Right lung (tissue), 2 donors: ENCODE measurements at regions not wholly inside any gene's neighbourhood (a gene's known extent, or its start where the extent isn't known, plus 50 kb on each side); places are given as distances from the start of the nearest gene placed in this dataset.

ENCODE experiments used
- DNase-seq, 2 donors: peaks; one replicate each; pipeline ENCODE4 v3.0.0-alpha.2; 2013

DNA sequence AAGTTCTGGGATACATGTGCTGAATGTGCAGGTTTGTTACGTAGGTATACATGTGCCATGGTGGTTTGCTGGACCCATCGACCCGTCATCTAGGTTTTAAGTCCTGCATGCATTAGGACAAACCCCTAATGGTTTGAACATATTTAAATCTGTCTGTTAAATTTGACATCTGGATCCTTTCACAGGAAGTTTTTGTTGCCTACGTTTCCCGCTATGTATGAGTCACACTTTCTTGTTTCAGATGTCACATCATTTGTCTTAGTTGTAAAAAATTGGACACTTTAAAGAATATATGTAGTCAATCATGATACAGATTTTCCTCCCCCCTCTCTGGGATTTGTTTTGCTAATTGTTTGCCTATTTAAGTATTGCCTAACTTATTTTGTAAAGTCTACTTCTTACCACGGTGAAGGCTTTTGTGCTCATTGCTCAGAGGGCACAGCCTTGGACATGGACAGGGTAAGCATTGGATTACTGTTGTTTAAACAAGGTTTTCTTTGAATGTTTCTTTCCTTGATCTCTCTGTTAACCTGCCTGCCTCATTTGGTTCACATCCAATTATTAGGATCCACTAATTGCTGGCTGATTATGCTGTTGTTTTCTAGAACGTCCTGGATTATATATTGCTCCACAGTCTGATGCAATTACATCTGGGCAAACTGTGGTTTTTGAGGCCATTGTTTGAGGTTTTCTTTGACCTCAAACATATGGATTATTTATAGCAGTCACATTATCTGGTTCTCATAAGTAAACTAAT, 1441.4 kb downstream of the AACS start:
- no peak for DNase-seq

DNA sequence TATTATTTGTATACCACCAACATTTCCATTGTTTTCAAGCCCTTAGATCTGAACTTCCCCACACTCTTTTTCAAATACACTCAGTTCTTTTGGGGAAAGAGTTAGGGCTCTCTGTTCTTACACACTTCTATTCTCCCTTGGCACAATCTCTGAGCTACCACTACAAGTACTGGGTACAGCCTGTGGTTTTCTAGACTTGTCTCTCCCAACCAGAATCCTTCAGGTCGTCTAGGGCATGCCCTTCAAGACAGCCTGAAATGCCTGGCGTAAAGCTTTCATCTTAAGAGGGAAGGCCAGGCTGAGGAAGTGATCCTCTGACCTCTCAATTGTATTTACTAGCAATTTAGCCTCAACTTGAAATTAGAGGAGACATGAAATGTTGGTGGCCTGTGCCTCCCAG, 1442.0 kb downstream of the AACS start:
- DNase-seq: no peak

DNA sequence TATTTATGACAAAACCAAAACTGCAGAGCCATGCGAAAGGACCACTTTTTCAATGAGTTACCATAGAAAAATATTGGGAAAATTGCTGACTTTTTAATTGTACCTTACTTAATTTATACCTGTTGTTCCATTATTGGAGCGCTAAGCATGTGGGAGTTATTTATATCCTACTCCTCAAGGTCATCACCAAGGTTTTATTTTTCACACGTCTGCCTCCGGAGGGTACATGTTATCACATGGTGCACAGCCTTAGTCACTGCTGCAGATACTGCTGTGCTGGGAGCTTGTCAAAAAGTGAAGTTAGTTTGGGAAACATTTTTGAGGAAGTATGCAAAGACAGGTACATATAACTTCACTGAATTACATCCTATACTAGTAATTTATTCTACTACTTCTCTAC, 1444.3 kb downstream of the AACS start:
- no peak for DNase-seq

DNA sequence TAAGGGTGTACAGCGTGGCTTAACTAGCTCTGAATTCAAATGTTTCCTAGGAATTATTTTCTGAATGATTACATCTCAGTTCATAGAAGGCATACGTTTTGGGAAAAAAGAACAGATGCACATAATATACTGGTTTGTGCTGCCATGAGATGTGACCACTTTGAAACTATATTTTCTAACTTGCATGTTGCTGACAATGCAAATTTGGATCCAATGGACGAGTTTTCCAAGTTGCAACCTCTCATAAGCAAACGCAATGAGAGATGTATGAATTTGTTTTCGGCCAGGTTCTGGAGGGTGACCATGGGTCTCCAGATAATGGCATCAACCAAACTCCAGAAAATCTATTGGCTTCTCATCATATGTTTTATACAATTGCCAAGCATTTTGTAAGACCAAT, 1445.4 kb downstream of the AACS start:
- no peak for DNase-seq

DNA sequence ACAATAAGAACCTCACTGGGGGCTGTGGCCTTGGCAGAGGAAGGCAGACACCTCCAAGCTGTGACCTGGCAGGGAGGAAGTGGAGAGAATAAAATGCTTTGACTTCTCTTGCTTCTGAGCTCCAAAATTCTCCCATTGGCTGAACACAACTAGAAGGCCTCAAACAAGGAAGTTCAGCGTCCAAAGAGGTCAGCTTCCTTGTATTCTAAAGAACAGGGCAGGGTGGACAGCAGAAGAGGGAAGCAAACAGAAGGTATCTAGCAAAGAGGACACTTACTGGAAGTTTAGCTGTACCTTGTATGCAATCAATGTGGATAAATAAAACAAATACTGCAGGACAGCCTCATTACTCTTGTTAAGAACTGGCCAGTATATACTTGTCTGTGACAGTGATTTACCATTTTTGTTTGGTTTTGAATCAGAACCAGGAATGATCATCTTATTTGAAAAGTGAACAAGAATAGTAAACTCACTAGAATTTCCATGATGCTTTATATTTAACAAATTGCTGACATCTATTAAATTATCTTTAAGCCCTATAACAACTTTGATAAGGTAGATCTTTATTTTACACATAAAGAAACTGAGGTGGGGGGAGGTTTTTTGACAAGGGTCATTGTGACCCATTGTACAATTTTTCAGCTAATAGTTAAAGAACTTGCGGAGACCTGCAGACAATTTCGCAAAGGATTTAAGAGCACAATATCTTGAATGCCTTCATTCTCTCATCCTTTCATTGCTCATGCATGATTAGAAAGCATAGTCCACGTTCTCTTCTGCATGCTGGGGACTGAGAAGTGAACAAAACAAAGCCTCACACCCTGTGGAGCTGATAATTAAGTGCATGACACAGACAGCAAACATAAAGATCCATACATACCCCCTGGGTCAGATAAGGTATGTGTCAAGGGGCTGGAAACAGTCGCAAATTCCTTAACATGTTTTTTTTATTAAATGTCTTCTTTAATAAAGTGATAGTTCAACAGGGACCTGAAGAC, 1448.0 kb downstream of the AACS start:
- DNase-seq: no peak

DNA sequence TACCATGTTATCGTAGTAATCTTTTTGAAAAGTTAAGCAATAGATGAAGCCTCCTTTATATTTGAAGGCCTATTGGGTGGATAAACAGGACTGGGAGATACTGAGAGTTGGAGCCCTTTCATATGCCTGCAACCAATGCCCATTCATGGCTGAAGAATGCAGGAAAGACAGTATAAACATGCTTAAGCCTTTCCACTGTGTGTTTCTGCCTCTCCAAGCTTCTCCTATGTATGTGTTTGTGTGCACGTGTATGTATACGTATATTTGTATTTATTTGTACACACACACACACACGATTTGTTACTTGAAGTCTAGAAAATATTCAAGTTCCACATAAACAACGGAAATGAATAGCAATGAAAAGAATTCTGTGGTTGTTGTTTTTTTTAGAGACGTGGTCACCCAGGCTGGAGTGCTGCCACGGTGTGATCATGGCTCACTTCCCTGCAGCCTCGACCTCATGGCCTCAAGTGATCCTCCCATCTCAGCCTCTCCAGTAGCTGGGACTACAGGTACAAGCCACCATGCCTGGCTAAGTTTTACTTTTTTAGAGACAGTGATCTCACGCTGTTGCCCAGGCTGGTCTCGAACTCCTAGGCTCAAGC, 1453.5 kb downstream of the AACS start:
- no peak for DNase-seq

DNA sequence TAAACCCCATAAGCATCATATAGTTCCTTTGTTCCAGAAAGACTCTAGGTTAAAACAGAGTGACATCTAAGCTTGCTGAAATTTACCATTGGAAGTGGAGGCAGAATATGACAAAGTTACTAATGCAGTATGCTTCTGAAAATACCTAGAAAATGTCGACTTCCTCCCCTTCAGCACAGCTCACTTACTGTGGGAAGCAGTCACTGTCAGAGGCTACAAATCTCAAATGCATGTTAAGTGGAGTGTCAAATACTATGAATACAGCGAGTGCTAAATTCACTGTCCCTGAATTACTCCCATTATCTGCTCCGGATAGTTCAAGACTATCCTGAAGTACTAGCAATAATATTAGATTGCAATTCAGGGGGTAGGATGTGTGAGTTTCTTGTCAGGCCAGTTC, 1454.6 kb downstream of the AACS start:
- DNase-seq: no peak

DNA sequence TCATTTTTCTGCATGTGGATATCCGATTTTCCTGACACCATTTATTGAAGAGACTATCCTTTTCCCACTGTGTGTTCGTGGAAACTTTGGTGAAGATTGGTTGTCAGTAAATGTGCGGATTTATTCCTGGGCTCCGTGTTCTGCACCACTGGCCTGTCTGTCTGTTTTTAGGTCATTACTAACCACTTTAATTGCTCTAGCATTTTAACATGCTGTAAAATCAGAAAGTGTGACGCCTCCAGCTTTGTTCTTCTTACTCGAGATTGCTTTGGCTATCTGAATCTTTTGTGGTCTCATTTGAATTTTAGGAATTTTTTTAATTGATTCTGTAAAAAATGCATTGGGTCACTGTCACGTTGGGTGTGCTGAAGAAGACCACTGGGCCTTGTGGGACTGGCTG, 1458.7 kb downstream of the AACS start:
- DNase-seq: no peak

DNA sequence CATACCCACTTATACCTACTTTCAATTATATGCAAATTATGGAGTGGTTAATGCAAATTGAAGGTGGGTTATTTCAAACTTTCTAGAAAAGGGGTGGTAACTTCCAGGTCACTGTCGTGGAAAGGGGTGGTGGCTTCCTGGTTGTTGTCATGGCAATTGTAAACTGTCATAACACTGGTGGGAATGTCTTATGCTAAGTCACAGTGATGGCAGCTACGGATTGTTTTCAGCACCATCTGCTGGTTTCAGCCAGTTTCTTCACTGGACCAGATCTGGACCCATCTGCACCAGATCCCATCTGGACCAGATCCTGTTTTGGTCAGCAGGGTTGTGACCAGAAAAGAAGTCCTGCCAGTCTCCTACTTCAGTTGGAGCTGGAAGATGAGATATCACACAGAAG, 1469.3 kb downstream of the AACS start:
- DNase-seq: no peak

DNA sequence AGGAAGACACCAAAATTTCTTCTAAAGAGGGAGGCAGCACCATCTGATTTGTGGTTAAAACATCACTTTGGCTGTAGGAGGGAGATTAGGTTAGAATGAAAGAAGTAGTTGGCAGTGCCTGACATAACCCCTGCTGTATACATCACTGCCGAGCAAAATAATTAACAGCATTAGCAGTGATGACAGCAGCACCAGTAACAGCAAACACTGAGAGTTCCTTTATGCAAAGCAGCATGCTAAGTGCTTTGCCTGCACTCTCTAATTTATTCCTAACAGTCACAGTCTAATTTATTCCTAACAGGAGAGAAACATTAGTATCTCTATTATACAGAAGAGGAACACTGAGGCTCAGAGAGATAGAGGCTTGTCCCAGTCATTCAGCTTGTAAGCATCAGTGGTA, 1469.7 kb downstream of the AACS start:
- DNase-seq: no peak

DNA sequence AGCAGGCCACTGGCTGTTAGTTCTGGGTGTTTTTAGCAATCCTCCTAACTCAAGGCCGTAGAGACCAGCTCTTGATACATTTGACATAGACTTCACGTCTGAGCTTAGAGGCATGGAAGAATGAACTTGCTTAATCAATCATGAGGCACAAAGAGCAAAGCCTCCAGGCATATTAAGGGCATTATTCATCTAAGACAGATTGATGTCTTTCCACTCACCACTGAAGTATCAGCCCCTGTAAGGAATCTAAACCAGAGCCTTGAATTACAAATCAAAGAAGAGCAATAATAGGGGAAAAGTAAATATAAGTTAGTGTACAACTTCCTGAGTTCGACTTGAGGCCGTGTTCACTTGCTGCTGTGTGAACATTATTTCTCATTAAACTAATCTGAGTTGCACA, 1470.7 kb downstream of the AACS start:
- DNase-seq: no peak

DNA sequence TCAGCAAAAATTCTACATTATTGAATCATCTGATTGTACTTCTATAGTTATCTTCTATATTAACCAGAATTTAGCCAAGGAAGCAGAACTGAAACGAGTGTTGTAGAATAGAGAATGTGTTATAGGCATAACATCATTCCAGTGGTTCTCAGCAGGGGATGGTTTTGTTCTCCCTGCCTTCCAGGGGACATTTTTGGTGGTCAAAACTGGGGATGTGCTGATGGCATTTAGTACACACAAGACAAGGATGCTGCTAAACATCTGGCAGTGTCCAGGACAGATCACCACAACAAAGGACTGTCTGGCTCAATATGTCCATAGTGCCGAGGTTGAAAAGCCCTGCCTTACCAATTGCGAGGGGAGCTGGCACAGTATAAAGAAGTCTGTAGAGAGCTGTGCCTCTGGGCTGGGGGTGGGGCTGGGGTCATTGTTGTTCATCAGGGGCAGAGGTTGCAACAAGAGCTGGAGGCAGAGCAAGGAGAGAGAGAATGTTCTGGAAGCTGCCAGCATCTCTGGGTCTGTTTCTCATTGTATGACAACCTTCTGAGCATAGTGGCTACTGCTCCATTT, 1472.8 kb downstream of the AACS start:
- no peak for DNase-seq

DNA sequence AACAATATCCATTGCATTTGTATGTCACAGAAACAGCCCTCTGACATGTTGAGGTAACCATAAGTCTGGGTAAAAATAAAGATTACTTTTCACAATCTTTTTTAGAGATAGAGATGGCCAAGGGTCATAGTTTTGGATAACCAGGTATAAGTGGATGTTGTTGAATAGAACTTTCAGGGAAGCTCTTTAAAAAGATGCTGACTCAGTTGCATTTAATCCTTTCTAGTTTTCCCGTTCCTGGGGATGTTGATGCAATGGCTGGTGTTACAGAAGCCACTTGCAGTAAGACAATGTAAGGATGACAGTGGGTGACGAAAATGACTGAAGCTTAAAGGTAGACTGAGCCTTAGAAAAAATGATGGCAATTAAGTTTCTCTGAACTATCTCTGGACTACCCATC, 1473.7 kb downstream of the AACS start:
- no peak for DNase-seq

DNA sequence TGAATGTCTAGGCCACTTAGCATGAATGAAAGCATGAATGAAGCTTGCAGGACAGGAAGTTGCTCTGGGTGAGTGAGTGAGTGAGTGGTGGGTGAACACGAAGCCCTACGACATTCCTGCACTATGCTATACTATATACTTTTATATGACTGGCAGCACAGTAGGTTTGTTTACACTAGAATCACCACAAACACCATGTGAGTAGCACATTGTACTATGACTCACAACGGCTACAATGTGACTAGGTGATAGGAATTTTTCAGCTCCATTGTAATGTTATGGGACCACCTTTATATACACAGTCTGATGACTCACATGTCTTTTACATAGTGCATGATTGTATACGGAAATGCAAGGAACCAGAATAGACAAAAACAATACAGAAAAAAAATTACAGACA, 1480.2 kb downstream of the AACS start:
- no peak for DNase-seq

DNA sequence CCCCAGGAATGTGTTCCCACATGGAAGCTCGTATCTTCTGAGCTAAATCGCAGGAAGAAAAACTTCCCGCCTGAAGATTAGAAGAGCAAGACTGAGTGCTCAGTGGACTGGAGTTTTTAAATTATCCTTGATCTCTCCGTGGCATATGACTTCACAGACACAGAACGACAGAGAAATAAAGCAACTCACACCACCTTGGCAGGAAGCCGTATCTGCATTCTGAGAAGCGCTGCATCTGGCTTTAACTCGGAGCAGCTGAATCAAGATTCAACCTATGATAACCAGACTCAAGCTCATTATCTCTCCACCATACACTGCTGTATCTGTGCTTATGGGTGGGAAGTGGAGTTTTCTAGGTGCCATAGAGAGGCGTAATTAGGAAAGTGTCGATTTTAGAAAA, 1482.7 kb downstream of the AACS start:
- no peak for DNase-seq

DNA sequence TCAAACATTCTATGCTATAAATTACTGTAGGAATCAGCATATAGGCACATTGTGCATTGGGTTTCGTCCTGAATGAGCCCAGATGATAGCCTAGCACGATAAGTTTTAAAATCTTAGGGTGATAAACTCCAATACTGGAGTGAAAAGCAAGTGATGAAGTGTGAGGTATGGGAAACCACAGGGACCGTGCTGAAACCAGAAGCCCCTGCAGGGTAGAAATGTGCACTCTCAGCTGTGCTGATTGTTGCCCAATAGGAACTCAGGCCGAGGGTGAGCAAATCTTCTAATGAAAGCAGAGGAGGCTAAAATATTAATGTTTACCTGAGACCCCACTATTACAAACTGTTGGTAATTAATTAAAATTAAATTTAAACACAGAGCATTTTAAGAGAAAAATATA, 1486.6 kb downstream of the AACS start:
- DNase-seq: no peak

DNA sequence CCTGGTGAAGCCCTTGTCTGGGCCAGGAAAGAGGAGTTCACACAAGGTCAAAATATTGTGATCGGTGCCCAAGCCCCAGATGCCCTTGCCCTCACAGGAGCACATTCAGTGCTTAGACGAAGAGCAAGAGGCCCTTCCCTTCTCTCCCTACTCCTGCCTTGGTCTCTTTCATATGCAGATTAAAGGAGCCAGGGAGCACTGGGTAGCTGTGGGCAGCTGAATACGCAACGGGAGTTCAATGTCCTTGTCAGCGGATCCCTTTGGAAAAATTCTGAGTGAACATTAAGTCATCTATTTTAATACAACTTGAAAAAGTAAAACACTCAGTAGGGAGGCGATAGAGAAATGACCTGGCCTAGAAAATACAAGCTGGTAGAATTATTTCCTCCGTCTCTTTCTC, 1489.4 kb downstream of the AACS start:
- no peak for DNase-seq

DNA sequence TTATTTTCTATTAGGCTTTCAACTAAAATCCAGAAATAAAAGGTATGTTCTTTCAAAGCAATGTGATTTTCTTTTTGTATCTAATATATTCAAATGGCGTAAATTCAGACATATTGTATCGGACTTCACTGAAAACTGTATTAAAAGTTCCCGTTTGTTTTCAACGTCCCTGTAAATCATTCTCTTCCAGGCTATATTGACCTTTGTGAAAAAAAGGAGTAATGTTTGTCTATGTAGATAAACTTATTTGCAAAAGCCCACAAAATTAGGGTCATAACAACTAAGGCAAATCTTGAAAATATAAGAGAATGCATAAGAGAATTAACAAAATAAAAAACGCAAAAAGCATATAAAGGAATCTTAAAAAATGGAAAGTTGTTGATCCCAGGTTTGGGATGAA, 1492.4 kb downstream of the AACS start:
- no peak for DNase-seq

DNA sequence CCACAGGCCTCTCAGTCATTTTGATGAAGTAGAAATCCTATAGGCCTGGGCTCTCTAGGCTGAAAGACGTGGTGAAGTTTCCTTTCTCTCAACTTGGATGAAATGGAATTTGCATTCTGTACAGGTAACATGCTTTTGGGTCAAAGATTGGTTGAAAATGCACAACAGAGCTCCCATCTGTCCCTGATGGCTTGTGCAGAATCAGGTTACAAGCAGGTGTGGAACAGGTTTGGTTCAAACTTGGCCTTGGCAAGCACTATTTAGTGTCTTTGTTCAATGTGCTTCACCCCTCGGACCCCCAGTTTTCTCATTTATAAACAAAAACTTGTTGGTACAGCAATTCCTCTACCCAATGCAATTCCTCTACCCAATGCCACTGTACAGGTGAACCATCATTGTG, 1493.0 kb downstream of the AACS start:
- DNase-seq: no peak

DNA sequence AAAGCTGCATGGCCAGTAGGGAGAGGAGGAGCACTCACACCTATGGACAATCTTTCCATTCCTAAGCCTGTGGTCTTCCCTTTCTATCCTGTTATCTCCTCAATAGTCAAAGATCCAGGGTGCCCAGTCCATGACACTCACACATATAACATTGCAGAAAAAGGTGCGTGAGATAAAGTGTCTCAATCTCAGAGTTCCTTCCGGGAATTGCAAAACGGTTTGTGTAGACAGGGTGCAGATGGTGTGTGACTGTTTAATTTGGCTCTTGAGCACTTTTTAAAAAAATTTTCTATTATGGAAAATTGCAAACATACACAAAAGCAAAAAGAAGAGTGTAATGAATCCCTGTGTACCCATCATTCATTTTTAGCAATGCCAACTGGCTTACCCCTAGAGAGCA, 1493.6 kb downstream of the AACS start:
- DNase-seq: no peak

DNA sequence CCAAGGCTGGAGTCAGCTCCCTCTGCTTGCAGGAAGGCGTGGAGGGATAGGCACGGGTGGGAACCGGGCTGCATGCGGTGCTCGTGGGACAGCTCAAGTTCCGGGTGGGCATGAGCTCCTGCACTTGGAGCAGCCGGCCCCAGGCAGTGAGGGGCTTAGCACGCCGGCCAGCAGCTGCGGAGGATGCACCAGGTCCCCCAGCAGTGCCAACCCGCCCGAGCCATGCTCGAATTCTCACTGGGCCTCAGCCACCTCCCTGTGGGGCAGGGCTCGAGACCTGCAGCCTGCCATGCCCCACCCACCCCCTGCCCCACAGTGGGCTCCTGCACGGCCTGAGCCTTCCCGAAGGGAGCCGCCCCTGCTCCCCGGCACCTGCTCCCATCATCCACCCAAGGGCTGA, 1501.8 kb downstream of the AACS start:
- DNase-seq: no peak

DNA sequence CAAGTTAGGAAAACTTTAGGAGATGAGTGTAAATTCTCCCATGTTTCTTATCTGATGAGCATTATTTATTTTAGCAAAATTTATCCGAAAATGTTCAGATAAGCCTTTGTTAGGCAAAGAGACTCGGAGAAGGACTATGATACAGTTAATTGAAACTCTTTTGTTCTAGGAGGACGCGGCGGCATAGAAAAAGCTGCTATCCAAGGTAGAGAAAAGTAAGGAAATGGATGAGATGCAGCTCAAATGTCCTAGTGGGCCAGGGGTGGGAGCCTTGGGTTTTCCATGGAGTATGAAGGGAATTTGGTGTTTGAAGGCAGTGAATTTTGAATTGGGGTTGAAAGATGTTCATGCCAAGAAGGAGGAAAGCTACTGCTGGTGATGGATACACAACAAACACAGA, 1504.5 kb downstream of the AACS start:
- no peak for DNase-seq

DNA sequence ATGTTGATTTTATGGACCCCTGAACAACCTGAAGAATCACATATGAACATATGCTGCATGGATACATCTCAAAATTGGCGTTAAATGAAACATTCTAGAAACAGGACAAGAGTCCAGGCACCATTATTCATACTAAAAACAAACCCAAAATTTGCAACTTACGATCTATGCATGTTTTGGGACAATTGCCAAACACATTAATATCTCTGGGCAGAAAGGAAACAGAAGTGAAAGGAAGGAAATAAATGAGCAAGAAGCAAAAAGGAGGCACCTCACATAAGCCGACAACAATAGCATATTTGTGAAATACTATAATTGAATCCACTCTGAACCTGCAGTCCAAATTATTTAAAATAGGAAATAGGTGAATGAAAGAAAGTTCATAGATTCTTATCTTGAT, 1505.3 kb downstream of the AACS start:
- no peak for DNase-seq
